ENCODE measurements at regions not wholly inside any gene's neighbourhood (a gene's known extent, or its start where the extent isn't known, plus 50 kb on each side); places are given as distances from the start of the nearest gene placed in this dataset.

- DNase-seq (ENCODE audit: low read depth), result no peak
Observed at GRCh38 chr4:149928507-149928906, 112.9 kb upstream of the IQCM start.

GRCh38 chr4:149931431-149931830, 115.8 kb upstream of the IQCM start:
- DNase-seq (ENCODE audit: low read depth), result no peak

DNA sequence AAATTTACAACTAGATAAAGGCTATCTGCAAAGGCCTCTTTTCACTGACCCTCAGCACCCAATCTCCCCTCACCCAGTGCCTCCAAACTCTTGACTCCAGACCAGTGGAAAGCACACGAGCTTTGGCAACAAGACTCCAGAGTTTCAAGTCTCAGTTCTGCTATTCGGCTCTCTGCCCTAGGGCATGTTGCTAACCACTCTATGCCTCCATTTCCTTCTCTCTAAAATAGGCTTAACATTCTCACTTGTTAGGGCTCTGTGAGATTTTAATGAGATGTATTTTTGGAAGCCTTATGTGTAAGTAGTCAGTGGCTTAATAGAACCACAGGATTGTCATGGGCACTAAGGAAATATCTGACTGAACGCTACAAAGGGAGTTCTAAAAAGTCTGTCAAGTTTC, 116.5 kb upstream of the IQCM start:
- DNase-seq (ENCODE audit: low read depth), result no peak

DNA sequence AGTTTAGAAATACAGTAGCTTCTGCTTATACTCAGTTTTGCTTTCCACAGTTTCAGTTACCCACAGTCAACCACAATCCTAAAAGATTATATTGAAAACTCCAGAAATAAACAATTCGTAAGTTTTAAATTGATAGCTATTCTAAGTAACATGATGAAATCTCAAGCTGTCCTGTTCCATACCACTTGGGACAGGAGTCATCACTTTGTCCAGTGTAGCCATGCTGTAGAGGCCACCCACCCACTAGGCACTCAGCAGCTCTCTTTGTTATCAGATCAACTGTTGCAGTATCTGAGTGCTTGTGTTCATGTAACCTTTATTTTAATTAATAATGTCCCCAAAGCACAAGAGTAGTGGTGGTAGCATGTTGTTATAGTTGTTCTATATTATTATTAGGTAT, 117.5 kb upstream of the IQCM start:
- no peak for DNase-seq (ENCODE audit: low read depth)

- no peak for DNase-seq (ENCODE audit: low read depth)
Observed at GRCh38 chr4:149933883-149934282, 118.2 kb upstream of the IQCM start.

GRCh38 chr4:149949381-149949780, 128.9 kb upstream of the DCLK2 start:
- no peak for DNase-seq (ENCODE audit: low read depth)

DNA sequence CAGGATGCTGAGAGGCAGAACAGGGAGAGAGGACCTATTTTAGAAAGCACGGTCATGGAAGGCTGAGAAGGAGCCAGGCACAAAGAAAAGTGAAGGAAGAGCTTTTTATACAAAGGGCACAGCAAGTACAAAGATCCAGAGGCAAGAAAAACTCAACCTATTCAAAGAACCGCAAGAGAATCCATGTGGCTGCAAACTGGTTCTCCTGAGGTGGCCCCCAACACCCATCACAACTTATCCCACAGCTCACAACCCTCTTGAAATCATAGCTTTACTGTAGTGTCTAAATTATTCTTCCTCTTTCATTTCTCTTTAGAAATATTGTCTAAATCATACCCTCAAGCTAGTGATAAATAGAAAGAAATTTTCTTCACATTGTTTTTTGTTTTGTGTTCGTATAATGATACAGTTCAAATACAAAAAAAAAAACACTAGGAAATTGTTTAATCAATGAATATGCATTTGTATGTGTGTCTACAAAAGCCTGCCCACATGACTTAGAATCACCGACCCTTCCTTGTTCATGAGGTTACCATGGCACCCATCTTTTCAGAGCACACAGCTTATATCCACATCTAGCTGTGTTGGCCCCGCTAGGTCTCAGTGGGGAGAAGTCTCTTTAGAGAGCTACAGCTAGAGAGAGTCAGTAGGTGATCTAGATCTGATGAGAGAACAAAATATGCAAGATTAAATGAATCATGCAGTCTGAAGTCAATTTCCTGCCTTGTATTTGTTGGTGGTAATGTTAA, 126.9 kb upstream of the DCLK2 start:
- no peak for DNase-seq (ENCODE audit: low read depth)

GRCh38 chr4:149952101-149952500, 126.1 kb upstream of the DCLK2 start:
- DNase-seq (ENCODE audit: low read depth), result no peak

GRCh38 chr4:149952716-149953115, 125.5 kb upstream of the DCLK2 start:
- DNase-seq (ENCODE audit: low read depth), result no peak

DNA sequence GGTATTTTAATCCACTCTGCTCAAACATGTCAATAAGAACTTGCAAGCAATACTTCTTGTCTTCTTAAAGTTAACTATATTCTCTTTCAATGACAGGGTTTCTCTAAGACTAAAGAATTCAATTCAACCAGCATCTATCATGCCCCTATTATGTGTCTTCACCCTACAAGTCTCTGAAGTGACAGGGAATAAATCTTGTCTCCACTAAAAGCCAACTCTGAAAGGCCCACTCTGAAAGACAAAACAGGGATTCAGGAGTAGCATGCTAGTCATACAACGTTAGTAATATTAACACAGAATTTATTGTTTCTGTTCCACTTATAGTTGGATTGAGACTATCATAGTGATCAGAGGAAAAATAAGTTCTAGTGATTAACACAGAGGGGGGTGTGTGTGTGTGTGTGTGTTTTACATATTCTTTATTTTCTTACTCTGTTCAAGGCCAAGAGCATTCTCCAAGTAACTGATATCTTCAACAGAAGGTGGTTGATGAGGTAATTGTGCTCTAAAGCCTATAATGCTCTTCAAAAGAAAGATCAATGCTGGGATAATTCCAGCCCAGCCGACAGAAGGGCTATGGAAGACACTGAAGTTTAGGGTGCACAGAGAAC, 122.4 kb upstream of the DCLK2 start:
- no peak for DNase-seq (ENCODE audit: low read depth)

DNA sequence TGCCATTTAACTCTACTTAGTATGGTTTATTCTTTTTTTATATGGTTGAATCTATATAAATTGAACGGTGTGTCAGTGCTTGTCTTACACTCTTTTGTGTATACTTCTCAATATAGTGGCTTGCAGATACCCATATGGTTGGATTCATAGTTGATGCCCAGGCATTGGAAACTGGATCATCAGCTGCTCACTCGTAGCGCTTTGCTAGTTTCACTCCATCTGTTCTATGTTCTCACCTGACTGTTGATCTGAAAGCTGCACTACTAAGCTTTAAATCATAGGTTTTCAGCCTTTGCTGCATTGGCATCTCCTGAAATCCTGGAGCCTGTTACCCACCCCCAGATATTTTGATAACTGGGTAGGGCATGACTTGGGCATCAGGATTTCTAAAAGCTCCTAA, 121.6 kb upstream of the DCLK2 start:
- DNase-seq (ENCODE audit: low read depth), result no peak

- no peak for DNase-seq (ENCODE audit: low read depth)
Observed at GRCh38 chr4:149961876-149962597, 116.2 kb upstream of the DCLK2 start.

DNA sequence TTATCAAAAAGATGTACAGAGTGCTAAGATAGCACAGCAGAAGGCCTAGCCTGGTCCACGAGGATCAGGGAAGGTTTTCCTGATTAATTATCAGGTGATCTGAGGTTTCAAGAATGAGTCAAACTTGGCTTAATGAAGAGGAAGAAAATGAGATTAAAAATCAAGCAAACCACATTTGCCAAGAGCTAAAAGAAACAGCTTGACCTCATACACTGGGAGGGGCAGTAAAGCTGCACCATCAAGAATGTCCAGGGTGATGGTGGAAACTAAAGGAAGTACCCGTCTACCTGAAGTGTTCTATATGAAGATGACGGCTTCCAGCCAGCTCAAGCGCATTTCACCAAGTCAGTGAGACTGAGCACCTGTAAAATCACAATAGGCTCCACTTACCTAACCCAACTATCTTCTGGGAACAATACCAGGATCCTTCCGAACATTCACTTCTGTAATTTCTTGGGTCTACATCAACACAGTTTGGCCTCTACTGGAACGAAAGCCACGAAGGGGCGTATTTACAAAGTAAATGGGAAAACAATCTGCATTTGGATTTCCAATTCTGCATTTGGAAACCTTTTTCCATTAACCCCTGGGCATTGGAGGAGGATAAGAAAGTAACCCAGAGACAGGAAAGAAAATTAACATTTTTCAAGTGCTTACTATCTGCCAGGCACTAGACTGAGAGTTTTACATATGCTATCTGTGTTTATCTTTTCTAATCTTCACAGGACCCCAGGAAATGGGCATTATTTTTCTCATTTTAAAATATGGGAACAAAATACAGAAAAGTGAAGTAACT, 114.0 kb upstream of the DCLK2 start:
- DNase-seq (ENCODE audit: low read depth), result no peak

GRCh38 chr4:149965206-149965605, 113.0 kb upstream of the DCLK2 start:
- no peak for DNase-seq (ENCODE audit: low read depth)

- no peak for DNase-seq (ENCODE audit: low read depth)
Observed at GRCh38 chr4:149972407-149972806, 105.8 kb upstream of the DCLK2 start.

DNA sequence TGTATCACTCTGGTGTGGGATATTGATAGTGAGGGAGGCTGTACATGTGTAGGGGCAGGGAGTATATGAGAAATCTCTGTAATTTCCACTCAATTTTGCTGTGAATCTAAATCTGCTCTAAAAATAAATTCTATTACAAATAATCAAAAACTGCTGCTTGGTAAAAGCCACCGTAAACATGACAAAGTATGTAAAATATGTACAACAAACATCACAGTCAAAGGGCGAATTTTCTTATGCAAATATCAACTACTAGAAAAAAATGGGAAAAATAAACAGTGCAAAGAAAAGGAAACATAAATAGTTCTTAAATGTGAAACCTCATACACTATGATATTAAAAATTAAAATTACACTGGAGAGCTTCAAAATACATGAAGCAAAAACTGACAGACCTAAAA, 105.1 kb upstream of the DCLK2 start:
- no peak for DNase-seq (ENCODE audit: low read depth)

- DNase-seq (ENCODE audit: low read depth), result no peak
Observed at GRCh38 chr4:149975172-149975571, 103.1 kb upstream of the DCLK2 start.

DNA sequence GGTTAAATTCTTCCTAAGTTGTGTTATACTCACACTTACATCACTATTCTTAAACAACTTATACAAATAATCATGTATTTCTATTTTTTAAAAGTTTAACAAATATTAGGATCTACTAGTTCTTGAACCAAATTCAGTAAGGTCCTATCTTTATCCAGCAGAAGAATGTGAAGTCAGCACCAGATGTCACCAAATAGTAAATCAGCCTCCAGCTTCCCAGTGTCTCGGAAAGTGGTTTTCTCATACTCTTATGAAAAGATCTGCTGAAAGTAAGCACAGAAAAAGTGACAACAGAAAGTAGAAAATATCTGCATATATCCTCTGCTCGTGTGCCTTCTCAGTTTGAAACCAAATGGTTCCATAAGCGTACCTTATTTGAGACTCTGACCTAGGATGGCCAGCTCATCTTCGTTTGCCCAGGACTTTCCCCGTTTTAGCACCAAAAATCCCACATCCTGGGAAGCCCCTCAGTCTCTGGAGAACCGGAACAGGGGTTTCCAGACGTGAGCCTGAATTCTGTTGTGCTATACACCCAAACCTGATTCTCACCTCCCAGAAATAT, 98.0 kb upstream of the DCLK2 start:
- no peak for DNase-seq (ENCODE audit: low read depth)

DNA sequence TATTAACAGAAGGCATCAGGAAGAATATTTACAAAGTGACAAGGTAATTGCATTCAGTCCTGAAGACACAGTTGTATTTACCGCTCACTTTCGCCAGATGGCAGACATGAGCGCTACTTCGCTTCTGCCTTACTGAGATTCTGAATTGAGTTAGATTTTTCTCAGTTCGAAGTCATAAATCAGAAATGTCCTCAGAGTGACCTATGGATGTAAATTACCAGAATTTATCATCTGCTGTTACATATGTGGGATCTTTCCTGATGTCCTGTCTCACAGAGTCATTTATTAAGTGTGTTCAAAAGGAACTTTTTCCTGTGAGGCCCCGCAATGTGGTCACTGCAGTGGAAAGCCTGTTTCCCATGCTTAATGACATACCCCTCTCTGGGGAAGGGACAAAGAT, 97.3 kb upstream of the DCLK2 start:
- DNase-seq (ENCODE audit: low read depth), result peak; percentile 11

GRCh38 chr4:149983401-149983800, 94.8 kb upstream of the DCLK2 start:
- no peak for DNase-seq (ENCODE audit: low read depth)

- no peak for DNase-seq (ENCODE audit: low read depth)
Observed at GRCh38 chr4:149983931-149984330, 94.3 kb upstream of the DCLK2 start.

DNA sequence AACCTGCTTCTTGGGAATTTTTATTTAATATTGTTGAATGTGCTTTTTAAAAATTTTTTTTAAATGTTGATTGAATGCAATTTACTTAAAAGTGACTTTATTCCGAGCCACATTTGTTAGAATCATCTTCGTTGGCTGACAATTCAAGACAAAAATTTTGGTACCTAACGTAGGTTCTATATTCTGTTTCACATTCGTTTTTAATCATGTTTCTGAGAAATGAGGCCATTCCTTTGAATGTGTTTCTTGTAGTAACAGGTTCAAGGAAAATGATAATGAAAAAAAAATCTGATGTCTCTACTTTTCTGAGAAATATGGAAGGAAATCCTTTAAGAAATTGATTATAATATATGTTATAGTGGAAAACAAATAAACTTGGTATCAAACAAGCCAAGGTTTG, 92.3 kb upstream of the DCLK2 start:
- DNase-seq (ENCODE audit: low read depth), result no peak
